ENCODE measurements at regions not wholly inside any gene's neighbourhood (a gene's known extent, or its start where the extent isn't known, plus 50 kb on each side); places are given as distances from the start of the nearest gene placed in this dataset.

DNA sequence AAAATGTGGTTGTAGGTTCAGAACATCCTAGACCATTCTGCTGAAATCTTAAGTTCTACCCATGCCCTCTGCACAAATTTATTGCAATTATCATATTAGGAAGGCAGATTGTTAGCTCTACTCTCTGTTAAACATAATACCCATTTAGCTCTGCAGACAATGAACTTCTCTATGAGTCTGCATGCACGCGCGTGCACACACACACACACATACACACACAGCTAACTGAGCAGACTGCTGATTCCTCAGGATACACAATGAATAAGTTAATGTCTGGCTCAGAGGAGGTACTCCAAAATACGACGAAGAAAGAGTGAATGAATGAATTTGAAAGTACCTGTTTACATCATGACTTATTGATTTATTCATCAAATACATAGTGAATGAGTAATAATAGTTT, 276.2 kb upstream of the SORCS1 start (continued):
- TF ChIP-seq TAF1 (conservative IDR thresholded peaks at IDR 0.05) (no peak), SP1 (IDR thresholded peaks at IDR 0.05) (no peak)

DNA sequence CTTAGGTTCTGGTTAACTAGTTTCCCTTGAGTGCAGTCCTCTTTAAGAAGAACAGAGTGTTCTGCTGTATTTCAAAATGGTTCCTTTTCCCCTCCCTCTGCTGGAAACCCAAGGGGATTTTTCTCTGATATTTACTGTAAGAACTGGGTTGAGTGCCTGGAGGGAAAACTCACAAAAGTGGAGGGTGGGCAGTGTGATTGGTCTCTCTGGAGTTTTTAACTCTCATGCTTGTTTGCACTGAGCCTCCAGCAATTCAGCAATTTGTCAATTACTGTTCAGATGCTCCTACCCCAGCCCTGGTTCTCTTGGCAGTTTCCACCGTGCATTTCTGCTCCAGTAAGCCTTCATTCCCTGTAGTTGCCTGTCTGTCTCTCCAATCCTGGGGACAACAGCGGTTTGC, 273.4 kb upstream of the SORCS1 start:
- TF ChIP-seq, protein P1, sequence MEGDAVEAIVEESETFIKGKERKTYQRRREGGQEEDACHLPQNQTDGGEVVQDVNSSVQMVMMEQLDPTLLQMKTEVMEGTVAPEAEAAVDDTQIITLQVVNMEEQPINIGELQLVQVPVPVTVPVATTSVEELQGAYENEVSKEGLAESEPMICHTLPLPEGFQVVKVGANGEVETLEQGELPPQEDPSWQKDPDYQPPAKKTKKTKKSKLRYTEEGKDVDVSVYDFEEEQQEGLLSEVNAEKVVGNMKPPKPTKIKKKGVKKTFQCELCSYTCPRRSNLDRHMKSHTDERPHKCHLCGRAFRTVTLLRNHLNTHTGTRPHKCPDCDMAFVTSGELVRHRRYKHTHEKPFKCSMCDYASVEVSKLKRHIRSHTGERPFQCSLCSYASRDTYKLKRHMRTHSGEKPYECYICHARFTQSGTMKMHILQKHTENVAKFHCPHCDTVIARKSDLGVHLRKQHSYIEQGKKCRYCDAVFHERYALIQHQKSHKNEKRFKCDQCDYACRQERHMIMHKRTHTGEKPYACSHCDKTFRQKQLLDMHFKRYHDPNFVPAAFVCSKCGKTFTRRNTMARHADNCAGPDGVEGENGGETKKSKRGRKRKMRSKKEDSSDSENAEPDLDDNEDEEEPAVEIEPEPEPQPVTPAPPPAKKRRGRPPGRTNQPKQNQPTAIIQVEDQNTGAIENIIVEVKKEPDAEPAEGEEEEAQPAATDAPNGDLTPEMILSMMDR (IDR thresholded peaks at IDR 0.05; ENCODE audit: low read depth, low read length, missing input control): no peak
- TF ChIP-seq, protein P2, sequence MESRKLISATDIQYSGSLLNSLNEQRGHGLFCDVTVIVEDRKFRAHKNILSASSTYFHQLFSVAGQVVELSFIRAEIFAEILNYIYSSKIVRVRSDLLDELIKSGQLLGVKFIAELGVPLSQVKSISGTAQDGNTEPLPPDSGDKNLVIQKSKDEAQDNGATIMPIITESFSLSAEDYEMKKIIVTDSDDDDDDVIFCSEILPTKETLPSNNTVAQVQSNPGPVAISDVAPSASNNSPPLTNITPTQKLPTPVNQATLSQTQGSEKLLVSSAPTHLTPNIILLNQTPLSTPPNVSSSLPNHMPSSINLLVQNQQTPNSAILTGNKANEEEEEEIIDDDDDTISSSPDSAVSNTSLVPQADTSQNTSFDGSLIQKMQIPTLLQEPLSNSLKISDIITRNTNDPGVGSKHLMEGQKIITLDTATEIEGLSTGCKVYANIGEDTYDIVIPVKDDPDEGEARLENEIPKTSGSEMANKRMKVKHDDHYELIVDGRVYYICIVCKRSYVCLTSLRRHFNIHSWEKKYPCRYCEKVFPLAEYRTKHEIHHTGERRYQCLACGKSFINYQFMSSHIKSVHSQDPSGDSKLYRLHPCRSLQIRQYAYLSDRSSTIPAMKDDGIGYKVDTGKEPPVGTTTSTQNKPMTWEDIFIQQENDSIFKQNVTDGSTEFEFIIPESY (IDR thresholded peaks at IDR 0.05): no peak
- TF ChIP-seq JUND (IDR thresholded peaks at IDR 0.05) (no peak), NR2F2 (IDR thresholded peaks at IDR 0.05) (no peak), YY1 (IDR thresholded peaks at IDR 0.05) (no peak), HNF4A (conservative IDR thresholded peaks at IDR 0.05) (no peak), RXRA (IDR thresholded peaks at IDR 0.05) (no peak), SP1 (IDR thresholded peaks at IDR 0.05) (no peak), RAD21 (IDR thresholded peaks at IDR 0.05) (no peak), FOXA1 (IDR thresholded peaks at IDR 0.05) (no peak), EGR1 (IDR thresholded peaks at IDR 0.05; ENCODE audit: low read depth in 2 of 2) (no peak), FOXA2 (IDR thresholded peaks at IDR 0.05) (no peak), HNF4G (IDR thresholded peaks at IDR 0.05) (no peak)
- TF ChIP-seq, protein P3, sequence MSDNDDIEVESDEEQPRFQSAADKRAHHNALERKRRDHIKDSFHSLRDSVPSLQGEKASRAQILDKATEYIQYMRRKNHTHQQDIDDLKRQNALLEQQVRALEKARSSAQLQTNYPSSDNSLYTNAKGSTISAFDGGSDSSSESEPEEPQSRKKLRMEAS (IDR thresholded peaks at IDR 0.05): no peak
- TF ChIP-seq, protein P4, sequence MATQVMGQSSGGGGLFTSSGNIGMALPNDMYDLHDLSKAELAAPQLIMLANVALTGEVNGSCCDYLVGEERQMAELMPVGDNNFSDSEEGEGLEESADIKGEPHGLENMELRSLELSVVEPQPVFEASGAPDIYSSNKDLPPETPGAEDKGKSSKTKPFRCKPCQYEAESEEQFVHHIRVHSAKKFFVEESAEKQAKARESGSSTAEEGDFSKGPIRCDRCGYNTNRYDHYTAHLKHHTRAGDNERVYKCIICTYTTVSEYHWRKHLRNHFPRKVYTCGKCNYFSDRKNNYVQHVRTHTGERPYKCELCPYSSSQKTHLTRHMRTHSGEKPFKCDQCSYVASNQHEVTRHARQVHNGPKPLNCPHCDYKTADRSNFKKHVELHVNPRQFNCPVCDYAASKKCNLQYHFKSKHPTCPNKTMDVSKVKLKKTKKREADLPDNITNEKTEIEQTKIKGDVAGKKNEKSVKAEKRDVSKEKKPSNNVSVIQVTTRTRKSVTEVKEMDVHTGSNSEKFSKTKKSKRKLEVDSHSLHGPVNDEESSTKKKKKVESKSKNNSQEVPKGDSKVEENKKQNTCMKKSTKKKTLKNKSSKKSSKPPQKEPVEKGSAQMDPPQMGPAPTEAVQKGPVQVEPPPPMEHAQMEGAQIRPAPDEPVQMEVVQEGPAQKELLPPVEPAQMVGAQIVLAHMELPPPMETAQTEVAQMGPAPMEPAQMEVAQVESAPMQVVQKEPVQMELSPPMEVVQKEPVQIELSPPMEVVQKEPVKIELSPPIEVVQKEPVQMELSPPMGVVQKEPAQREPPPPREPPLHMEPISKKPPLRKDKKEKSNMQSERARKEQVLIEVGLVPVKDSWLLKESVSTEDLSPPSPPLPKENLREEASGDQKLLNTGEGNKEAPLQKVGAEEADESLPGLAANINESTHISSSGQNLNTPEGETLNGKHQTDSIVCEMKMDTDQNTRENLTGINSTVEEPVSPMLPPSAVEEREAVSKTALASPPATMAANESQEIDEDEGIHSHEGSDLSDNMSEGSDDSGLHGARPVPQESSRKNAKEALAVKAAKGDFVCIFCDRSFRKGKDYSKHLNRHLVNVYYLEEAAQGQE (IDR thresholded peaks at IDR 0.05): no peak
- H3K4me1 ChIP-seq (ENCODE audit: control insufficient read depth in 4 of 4, insufficient read depth in 4 of 4, low read length in 3 of 4): no peaks in the 10 kb centered on the region
- peaks cover 0 to 3% (median 1%) of the 10 kb centered on the region in 4 donors for H3K9me3 ChIP-seq (ENCODE audit: control insufficient read depth in 4 of 4, low read length in 3 of 4)
- H3K4me3 ChIP-seq (ENCODE audit: low read depth in 1 of 3, low read length in 3 of 3): no peak overlapping the region
- 60% methylated on average over 2 of the region's 2 CpGs for WGBS
- no peaks in the 10 kb centered on the region for H3K36me3 ChIP-seq (ENCODE audit: control insufficient read depth in 4 of 4, insufficient read depth in 3 of 4, low read depth in 1 of 4, low read length in 3 of 4)
- H3K27me3 ChIP-seq (ENCODE audit: control insufficient read depth in 4 of 4, insufficient read depth in 4 of 4, low read length in 3 of 4): no peaks in the 10 kb centered on the region
- H3K27ac ChIP-seq (ENCODE audit: low read depth in 1 of 2, low read length in 2 of 2): no peak overlapping the region
- H3K9ac ChIP-seq (ENCODE audit: low read depth in 1 of 2, low read length in 2 of 2): no peak overlapping the region
- no peak for DNase-seq (ENCODE audit: low spot score)

All from liver (tissue), 8 donors.